GM23338 (cell line): ENCODE measurements at regions not wholly inside any gene's neighbourhood (a gene's known extent, or its start where the extent isn't known, plus 50 kb on each side); places are given as distances from the start of the nearest gene placed in this dataset.
A peak's percentile ranks its signal among the peaks of the same experiment; 100 is the strongest.

Experiments used
- ATAC-seq: fragments of 200-7000 bp; cut with Tn5 transposase; 3 replicates; pipeline ENCODE4 v1.9.1; 2020
- DNase-seq: peaks from one replicate; pipeline ENCODE4 v3.0.0-alpha.2; 2015; ENCODE audit warnings: low spot score
- H2AFZ ChIP-seq: fragments of 200-600 bp; sonication (generic); 2 replicates; pipeline ENCODE4 v1.8.0; 2016; ENCODE audit warnings: antibody characterized with exemption, mild to moderate bottlenecking, moderate library complexity
- H3F3A ChIP-seq: fragments of 200-600 bp; sonication (generic); replicated peaks from 2 replicates; pipeline ENCODE4 v1.8.0; 2017; ENCODE audit warnings: antibody characterized with exemption, mixed run types, low read depth
- H3K27ac ChIP-seq: fragments of 200-600 bp; sonication (generic); 2 replicates; pipeline ENCODE4 v1.6.1; 2016; ENCODE audit warnings: low read depth
- H3K27me3 ChIP-seq: fragments of 200-600 bp; sonication (generic); 2 replicates; pipeline ENCODE4 v1.8.0; 2016; ENCODE audit warnings: mild to moderate bottlenecking, mixed run types, moderate library complexity; ENCODE audit not compliant: insufficient read depth
- H3K36me3 ChIP-seq: fragments of 200-600 bp; sonication (generic); 2 replicates; pipeline ENCODE4 v1.8.0; 2016; ENCODE audit warnings: mild to moderate bottlenecking; ENCODE audit not compliant: insufficient read depth
- H3K4me1 ChIP-seq: fragments of 200-600 bp; sonication (generic); 2 replicates; pipeline ENCODE4 v1.8.0; 2016; ENCODE audit warnings: mild to moderate bottlenecking, moderate library complexity; ENCODE audit not compliant: insufficient read depth
- H3K4me2 ChIP-seq: fragments of 200-600 bp; sonication (generic); 2 replicates; pipeline ENCODE4 v1.7.1; 2017; ENCODE audit warnings: mixed run types
- H3K4me3 ChIP-seq: fragments of 200-600 bp; sonication (generic); 2 replicates; pipeline ENCODE4 v1.6.1; 2016; ENCODE audit warnings: mixed run types
- H3K79me2 ChIP-seq: fragments of 200-600 bp; sonication (generic); replicated peaks from 2 replicates; pipeline ENCODE4 v1.8.0; 2017; ENCODE audit warnings: mild to moderate bottlenecking; ENCODE audit not compliant: insufficient read depth
- H3K9me2 ChIP-seq: fragments of 200-600 bp; sonication (generic); 2 replicates; pipeline ENCODE4 v1.8.0; 2017; ENCODE audit not compliant: insufficient read depth
- H4K20me1 ChIP-seq: fragments of 200-600 bp; sonication (generic); replicated peaks from 2 replicates; pipeline ENCODE4 v1.8.0; 2017; ENCODE audit warnings: mild to moderate bottlenecking; ENCODE audit not compliant: insufficient read depth
- H3K27ac Mint-ChIP-seq: 2 replicates; pipeline ENCODE4 v1.8.0; 2020; ENCODE audit warnings: inconsistent platforms, mild to moderate bottlenecking, moderate library complexity, mixed read lengths
- H3K27me3 Mint-ChIP-seq: 3 replicates; pipeline ENCODE4 v1.8.0; 2022; ENCODE audit warnings: low read depth, mild to moderate bottlenecking, moderate library complexity, mixed read lengths, inconsistent platforms; ENCODE audit not compliant: insufficient read depth, poor library complexity
- H3K36me3 Mint-ChIP-seq: 3 replicates; pipeline ENCODE4 v1.8.0; 2021; ENCODE audit warnings: low read depth, mild to moderate bottlenecking, inconsistent platforms, moderate library complexity, mixed read lengths
- H3K4me1 Mint-ChIP-seq: 3 replicates; pipeline ENCODE4 v1.8.0; 2020; ENCODE audit warnings: mild to moderate bottlenecking, inconsistent platforms, mixed read lengths
- H3K4me3 Mint-ChIP-seq: 3 replicates; pipeline ENCODE4 v1.8.0; 2021; ENCODE audit warnings: moderate library complexity, mild to moderate bottlenecking, inconsistent platforms, mixed read lengths
- H3K9me3 Mint-ChIP-seq: 3 replicates; pipeline ENCODE4 v1.8.0; 2020; ENCODE audit warnings: moderate library complexity, mild to moderate bottlenecking, inconsistent platforms, mixed read lengths
- CREB1 ChIP-seq: fragments of 250-450 bp; sonication (Bioruptor Pico); IDR thresholded peaks from 2 replicates; pipeline ENCODE4 v1.5.0; 2020; ENCODE audit warnings: low read depth, mild to moderate bottlenecking, moderate library complexity
- EZH2 ChIP-seq: fragments of 200-600 bp; sonication (generic); IDR thresholded peaks from one replicate; pipeline ENCODE4 v1.8.0; 2017; ENCODE audit warnings: antibody characterized with exemption, mild to moderate bottlenecking, low read depth; ENCODE audit not compliant: unreplicated experiment
- EZH2phosphoT487 ChIP-seq: fragments of 200-600 bp; sonication (generic); IDR thresholded peaks from one replicate; pipeline ENCODE4 v1.8.1; 2018; ENCODE audit warnings: antibody characterized with exemption; ENCODE audit not compliant: unreplicated experiment
- JUNB ChIP-seq: IDR thresholded peaks from one replicate; pipeline ENCODE4 v1.6.1; 2016; ENCODE audit warnings: antibody characterized with exemption; ENCODE audit not compliant: unreplicated experiment
- NANOG ChIP-seq: IDR thresholded peaks from 2 replicates; pipeline ENCODE4 v1.6.1; 2016; ENCODE audit warnings: antibody characterized with exemption, borderline replicate concordance
- ZNF331 ChIP-seq: fragments of 250-450 bp; sonication (Bioruptor Pico); IDR thresholded peaks from 2 replicates; pipeline ENCODE4 v1.5.0; 2020; ENCODE audit warnings: low read depth, mild to moderate bottlenecking, moderate library complexity
- TF ChIP-seq, protein P1 (sequence below): fragments of 250-450 bp; sonication (Bioruptor Pico); IDR thresholded peaks from 2 replicates; pipeline ENCODE4 v1.5.0; 2020; ENCODE audit warnings: mild to moderate bottlenecking, moderate library complexity
- TF ChIP-seq, protein P2 (sequence below), 2 experiments: fragments of 200-600 bp in 1 of 2; sonication (generic) in 1 of 2; conservative IDR thresholded peaks; 2 replicates each; pipeline versions ENCODE4 v1.5.1 to v1.6.1; 2016 to 2017; ENCODE audit warnings: antibody characterized with exemption in 2 of 2, low read depth in 2 of 2, mild to moderate bottlenecking in 2 of 2, moderate library complexity in 1 of 2

DNA sequence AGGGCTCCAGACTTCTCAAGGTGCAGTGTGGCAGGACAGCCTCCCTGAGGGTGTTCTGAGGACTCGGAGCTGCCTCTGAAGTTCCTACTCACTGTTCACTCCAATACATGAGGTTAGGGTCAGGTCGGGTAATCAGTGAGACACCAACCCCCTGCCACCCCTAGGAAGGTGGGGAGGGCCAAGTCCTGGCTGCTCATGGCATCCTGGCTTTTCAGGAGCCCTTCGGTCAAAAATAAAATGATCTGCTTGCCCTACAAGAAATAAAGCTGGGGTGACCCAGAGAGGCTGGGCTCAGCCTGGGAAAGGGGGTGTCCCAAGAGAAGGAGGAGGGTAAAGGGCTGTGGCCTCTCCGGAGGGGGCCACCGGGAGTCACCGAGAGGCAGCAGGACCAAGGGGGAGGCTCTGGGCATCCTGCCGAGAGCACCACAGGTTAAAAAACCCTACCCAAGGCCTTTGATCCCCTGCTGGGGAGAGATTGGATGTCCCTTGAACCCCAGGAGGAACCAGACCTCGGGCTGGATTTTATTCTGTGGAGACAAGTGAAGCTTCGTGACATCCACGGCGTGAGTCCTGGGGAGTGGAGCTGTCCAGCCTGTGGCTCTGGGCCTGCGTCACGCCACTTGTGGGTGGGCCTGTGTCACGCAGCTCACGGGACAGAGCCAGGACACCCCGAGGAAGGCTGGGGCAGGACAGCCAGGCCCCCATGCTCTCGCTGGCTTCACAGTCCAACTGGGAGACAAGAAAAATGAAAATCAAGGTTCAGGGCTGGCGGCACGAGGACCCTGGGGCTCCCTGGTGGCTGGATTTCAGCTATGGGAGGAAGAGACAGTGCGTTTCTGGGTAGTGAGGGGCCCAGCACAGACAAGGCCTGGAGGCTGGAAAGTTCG, 102.2 kb upstream of the FGF3 start (continued):
- TF ChIP-seq, protein P1, sequence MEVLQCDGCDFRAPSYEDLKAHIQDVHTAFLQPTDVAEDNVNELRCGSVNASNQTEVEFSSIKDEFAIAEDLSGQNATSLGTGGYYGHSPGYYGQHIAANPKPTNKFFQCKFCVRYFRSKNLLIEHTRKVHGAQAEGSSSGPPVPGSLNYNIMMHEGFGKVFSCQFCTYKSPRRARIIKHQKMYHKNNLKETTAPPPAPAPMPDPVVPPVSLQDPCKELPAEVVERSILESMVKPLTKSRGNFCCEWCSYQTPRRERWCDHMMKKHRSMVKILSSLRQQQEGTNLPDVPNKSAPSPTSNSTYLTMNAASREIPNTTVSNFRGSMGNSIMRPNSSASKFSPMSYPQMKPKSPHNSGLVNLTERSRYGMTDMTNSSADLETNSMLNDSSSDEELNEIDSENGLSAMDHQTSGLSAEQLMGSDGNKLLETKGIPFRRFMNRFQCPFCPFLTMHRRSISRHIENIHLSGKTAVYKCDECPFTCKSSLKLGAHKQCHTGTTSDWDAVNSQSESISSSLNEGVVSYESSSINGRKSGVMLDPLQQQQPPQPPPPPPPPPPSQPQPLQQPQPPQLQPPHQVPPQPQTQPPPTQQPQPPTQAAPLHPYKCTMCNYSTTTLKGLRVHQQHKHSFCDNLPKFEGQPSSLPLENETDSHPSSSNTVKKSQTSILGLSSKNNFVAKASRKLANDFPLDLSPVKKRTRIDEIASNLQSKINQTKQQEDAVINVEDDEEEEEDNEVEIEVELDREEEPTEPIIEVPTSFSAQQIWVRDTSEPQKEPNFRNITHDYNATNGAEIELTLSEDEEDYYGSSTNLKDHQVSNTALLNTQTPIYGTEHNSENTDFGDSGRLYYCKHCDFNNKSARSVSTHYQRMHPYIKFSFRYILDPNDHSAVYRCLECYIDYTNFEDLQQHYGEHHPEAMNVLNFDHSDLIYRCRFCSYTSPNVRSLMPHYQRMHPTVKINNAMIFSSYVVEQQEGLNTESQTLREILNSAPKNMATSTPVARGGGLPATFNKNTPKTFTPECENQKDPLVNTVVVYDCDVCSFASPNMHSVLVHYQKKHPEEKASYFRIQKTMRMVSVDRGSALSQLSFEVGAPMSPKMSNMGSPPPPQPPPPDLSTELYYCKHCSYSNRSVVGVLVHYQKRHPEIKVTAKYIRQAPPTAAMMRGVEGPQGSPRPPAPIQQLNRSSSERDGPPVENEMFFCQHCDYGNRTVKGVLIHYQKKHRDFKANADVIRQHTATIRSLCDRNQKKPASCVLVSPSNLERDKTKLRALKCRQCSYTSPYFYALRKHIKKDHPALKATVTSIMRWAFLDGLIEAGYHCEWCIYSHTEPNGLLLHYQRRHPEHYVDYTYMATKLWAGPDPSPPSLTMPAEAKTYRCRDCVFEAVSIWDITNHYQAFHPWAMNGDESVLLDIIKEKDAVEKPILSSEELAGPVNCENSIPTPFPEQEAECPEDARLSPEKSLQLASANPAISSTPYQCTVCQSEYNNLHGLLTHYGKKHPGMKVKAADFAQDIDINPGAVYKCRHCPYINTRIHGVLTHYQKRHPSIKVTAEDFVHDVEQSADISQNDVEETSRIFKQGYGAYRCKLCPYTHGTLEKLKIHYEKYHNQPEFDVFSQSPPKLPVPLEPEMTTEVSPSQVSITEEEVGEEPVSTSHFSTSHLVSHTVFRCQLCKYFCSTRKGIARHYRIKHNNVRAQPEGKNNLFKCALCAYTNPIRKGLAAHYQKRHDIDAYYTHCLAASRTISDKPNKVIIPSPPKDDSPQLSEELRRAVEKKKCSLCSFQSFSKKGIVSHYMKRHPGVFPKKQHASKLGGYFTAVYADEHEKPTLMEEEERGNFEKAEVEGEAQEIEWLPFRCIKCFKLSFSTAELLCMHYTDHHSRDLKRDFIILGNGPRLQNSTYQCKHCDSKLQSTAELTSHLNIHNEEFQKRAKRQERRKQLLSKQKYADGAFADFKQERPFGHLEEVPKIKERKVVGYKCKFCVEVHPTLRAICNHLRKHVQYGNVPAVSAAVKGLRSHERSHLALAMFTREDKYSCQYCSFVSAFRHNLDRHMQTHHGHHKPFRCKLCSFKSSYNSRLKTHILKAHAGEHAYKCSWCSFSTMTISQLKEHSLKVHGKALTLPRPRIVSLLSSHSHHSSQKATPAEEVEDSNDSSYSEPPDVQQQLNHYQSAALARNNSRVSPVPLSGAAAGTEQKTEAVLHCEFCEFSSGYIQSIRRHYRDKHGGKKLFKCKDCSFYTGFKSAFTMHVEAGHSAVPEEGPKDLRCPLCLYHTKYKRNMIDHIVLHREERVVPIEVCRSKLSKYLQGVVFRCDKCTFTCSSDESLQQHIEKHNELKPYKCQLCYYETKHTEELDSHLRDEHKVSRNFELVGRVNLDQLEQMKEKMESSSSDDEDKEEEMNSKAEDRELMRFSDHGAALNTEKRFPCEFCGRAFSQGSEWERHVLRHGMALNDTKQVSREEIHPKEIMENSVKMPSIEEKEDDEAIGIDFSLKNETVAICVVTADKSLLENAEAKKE (CRISPR knock-in tag): no peak
- TF ChIP-seq ZNF331 (CRISPR knock-in tag): no peak
- no peak for TF ChIP-seq EZH2

DNA sequence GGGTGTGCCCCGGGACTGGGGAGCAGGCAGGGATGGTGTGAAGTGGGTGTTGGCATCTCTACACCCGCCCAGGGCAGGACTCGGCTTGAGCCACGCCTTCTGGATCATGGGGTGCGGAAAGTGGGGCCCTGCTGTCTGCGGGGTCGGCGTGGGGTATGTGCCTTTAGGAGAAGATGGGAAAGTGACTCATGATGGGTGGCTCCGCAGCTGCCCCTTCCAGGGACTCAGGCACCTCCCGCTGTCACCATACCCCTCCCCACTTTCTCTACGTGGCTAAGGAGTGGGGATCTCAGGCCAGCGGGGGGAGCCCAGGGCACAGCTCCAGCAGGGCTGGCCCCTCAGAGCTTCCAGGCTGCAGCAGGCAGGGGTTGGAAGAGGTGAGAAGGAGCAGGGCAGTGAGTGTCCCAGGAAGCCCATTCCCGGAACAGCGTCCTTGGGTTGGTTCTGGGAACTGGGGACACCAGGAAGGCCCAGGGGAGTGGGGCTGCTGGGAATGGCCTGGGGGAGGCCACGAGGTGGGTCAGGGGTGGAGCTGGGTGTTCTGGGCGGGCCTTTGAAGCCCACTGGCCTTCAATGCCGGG, 102.9 kb upstream of the FGF3 start:
- Mint-ChIP-seq H3K27me3 (peaks cover 12% of the 10 kb centered on the region), H3K36me3 (no peaks in the 10 kb centered on the region), H3K4me3 (no peak overlapping the region), H3K27ac (no peak overlapping the region; the same call in 1 of the 2 replicates), H3K9me3 (no peaks in the 10 kb centered on the region), H3K4me1 (no peaks in the 10 kb centered on the region)
- H4K20me1 ChIP-seq: no peaks in the 10 kb centered on the region
- no peak overlapping the region for H3K27ac ChIP-seq
- DNase-seq: no peak
- no peaks in the 10 kb centered on the region for H3F3A ChIP-seq
- peaks cover 7% of the 10 kb centered on the region; the same call in 1 of the 2 replicates for H3K27me3 ChIP-seq
- H3K4me2 ChIP-seq: no peak overlapping the region
- H3K9me2 ChIP-seq: no peaks in the 10 kb centered on the region
- H3K36me3 ChIP-seq: no peaks in the 10 kb centered on the region
- no peak overlapping the region for H3K4me3 ChIP-seq
- no peaks in the 10 kb centered on the region for H3K4me1 ChIP-seq
- peak; percentile 22 for ATAC-seq
- no peak overlapping the region for H2AFZ ChIP-seq
- no peaks in the 10 kb centered on the region for H3K79me2 ChIP-seq
- TF ChIP-seq, protein P2, sequence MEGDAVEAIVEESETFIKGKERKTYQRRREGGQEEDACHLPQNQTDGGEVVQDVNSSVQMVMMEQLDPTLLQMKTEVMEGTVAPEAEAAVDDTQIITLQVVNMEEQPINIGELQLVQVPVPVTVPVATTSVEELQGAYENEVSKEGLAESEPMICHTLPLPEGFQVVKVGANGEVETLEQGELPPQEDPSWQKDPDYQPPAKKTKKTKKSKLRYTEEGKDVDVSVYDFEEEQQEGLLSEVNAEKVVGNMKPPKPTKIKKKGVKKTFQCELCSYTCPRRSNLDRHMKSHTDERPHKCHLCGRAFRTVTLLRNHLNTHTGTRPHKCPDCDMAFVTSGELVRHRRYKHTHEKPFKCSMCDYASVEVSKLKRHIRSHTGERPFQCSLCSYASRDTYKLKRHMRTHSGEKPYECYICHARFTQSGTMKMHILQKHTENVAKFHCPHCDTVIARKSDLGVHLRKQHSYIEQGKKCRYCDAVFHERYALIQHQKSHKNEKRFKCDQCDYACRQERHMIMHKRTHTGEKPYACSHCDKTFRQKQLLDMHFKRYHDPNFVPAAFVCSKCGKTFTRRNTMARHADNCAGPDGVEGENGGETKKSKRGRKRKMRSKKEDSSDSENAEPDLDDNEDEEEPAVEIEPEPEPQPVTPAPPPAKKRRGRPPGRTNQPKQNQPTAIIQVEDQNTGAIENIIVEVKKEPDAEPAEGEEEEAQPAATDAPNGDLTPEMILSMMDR (conservative IDR thresholded peaks at IDR 0.05; ENCODE audit: low read depth in 2 of 2): peak in 1 of 2 experiments; percentile 39; a peak in 2 of 4 replicates
- no peak for TF ChIP-seq EZH2phosphoT487
- TF ChIP-seq NANOG: no peak
- no peak for TF ChIP-seq JUNB
- no peak for TF ChIP-seq EZH2
- no peak for TF ChIP-seq CREB1 (CRISPR knock-in tag)
